ENCODE measurements at regions not wholly inside any gene's neighbourhood (a gene's known extent, or its start where the extent isn't known, plus 50 kb on each side); places are given as distances from the start of the nearest gene placed in this dataset.

DNA sequence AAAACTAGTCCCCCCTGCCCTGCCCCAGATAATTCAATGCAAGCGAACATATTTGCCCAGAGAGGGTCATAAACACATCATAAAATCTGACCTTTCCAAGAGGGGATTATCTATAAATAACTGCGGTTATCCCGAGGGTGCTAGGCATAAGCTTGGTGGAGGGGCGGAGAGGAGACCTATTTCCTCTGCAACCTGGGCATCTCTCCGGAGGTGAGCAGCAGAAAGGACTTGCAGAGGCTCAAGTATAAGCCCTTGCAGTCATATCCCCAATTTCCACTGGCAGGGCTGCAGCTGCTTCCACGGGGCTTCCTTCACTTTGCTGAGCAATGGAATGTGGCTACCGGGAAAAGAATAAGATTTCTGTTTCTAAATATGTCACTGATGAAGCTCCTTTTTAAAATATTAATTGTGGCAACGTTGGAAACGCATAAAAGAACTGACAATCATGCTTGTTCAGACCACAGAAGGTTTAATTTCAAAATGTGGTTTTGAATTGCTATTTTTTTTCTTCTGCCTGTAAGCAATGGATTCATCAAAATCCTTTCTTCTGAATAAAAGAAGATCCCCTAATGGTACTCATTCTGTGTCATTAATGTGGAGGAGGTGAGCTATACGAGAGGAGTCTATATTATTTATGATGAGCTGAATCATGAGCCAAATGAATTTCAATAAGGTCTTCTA lies 268.9 kb upstream of the ATP2B1 start:
- DNase-seq, result no peak

DNA sequence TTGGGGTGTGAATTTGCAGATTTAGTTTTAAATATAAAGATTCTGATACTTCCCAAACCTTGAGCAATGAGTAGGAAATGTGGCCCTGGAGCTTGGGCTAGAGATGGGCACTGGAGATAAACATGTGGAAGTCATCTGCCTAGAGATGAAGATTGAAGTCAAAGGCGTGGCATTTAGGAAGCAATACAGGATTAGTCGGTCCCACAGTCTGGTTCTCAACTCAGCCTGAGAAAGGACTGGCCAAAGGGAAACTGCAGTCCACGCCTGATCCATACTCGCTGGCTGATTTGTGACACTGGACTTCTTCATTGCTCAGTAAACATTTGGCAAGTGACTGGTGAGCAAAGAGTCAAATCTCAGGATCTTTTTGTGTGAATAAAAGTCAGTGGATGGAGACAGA lies 268.2 kb upstream of the ATP2B1 start:
- DNase-seq, result no peak

GRCh38 chr12:89975574-89975973 lies 266.9 kb upstream of the ATP2B1 start:
- DNase-seq, result no peak

DNA sequence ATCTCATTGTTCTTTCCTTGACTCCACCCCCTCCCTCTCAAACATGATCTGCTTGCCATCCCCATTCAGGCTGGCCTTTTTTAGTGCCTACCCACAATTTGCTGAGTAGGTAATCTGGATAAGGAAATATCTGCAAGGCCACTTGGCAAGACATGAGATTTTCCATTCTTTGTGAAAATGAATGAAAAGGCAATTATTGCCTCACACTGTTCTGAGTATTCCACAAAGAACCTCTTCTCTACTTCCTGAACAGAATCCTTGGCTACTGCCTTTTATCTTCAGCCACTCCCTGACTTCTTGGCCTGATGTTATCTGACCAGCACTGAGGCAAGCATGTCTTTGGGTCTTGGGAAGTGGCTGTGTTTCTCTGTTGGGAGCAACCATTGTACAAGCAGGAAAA lies 263.2 kb upstream of the ATP2B1 start:
- DNase-seq, result no peak

GRCh38 chr12:89970722-89971121 lies 262.1 kb upstream of the ATP2B1 start:
- DNase-seq, result no peak

DNA sequence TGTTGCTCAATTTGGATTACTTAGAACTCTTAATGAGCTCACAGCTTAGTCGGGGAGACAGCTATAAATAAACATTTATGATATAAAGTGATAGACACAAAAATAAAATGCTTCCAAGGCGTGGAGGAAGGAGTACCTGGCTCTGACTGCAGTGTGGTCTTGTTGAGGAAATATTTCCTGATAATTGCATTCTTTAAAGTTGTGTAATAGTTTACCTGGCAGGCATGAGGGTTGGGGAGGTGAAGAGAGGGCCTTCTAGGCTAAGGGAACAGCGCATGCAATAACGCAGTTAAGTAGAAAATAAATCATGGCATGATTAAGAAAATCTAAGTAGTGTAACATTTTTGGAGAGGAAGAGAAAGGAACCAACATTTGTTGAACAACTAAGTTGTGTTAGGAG lies 260.5 kb upstream of the ATP2B1 start:
- no peak for DNase-seq

GRCh38 chr12:89968151-89968700 lies 259.6 kb upstream of the ATP2B1 start:
- no peak for DNase-seq

GRCh38 chr12:89966495-89967240 lies 258.0 kb upstream of the ATP2B1 start:
- no peak for DNase-seq

- no peak for DNase-seq
Measured at GRCh38 chr12:89965993-89966392, 257.4 kb upstream of the ATP2B1 start.

GRCh38 chr12:89962648-89963047 lies 254.0 kb upstream of the ATP2B1 start:
- no peak for DNase-seq

- DNase-seq, result no peak
Measured at GRCh38 chr12:89960607-89961394, 252.2 kb upstream of the ATP2B1 start.

- no peak for DNase-seq
Measured at GRCh38 chr12:89960011-89960507, 251.4 kb upstream of the ATP2B1 start.

- DNase-seq, result no peak
Measured at GRCh38 chr12:89959179-89959578, 250.5 kb upstream of the ATP2B1 start.

DNA sequence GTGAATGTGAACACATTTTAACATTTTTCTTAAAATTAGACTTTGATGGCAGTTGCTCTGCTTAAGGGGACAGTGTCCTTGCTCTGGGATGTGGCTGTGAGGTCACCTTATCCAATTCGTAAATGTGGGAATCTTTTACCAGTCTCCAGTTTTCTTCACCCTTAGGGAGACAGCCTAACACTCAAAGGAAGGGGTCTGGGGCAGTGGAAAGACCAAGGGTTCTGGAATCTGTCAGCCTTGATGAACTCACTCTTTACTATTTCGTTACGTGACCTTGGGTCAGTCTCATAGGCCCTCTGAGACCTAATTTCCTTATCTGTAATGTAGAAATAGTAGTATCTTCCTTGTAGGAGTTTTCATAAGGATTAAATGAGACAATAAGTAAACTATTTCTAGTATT lies 245.6 kb upstream of the ATP2B1 start:
- DNase-seq, result no peak

GRCh38 chr12:89951694-89952060 lies 243.0 kb upstream of the ATP2B1 start:
- no peak for DNase-seq

DNA sequence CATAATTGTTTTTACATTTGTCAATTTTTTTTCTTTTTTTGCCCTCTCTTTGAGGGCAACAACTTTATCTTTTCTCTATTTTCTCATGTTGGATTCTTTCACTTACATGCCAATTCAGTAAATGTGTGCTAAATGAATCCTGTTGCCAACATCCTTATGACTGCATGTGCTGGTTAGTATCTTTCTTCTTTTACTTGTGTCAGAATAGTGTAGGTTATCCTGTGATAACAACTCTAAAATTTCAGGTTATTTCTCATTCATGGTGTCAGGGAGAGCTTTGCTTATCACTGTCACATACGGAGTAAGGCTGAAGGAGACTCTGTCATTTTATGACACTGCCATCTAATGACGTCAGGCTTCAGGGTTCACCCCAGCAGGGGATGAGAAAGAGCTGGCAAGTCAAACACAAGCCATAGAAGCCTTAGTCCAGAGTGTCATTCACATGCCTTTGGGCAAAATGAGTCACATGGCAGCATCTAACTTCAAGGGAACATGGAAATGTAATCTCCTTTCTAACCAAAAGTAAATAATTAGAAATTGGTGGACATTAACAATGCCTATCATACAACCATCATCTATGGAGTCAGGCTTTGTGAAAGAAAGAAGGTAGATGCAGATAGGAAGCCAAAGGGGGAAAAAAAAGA lies 242.5 kb upstream of the ATP2B1 start:
- no peak for DNase-seq

DNA sequence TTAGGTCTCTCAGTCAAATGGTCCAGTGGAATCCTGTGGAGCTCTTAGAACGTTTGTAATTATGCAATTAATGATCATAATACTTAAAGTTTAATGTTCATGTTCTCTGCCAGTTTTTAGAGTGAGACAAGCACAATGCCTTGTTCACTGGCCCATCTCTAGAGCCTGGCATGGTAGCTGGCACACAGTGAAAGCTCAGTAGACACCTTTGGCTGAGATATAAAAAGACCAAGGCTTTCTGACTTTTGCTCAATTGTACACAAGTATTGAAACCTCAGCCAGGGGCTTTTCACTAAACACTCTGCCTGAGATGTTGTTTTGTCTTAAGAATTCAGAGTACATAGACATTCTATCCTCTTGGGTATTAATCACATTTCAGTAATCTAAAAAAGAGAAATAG lies 241.8 kb upstream of the ATP2B1 start:
- no peak for DNase-seq

- DNase-seq, result no peak
Measured at GRCh38 chr12:89949457-89950195, 241.0 kb upstream of the ATP2B1 start.

- no peak for DNase-seq
Measured at GRCh38 chr12:89948271-89949175, 239.9 kb upstream of the ATP2B1 start.

DNA sequence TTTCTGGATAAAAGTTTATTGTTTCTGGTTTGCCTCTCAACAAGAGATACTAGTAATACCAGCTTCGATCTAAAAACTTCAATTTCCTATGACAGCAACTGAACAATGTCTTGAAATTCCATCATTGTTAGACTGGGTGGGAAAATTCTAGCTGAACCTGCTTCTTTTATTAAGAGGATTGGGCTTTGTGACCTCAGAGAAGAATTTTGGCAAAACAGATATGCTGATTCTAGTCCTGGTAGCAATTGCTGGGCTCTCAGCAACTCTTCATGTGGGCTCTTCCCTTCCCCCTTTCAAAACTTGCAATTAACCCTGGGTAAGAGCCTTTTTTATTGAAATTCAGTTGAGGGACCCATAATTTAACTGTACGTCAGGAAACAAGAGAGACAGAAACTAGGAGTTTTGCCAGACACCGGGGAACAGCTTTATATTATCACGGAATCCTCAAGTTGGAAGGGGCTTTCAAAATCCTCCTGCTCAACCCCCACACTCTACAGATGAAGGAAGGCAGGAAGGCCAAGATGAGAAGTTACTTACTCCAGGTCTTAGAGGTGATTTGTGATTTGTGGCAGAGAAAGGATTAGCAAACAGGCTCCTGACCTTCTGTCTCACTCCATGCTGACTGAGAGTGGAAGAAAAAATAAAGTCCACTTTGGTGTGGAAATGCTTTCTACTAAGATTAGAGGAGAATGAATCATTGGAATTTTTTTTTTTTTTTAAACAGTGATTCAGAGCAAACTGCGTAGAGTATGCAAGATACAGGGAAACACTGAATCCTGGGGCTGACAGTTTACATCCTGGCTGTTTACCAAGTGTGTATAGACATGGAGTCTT lies 239.0 kb upstream of the ATP2B1 start:
- DNase-seq, result no peak
